A673 (cell line): ENCODE measurements at regions not wholly inside any gene's neighbourhood (a gene's known extent, or its start where the extent isn't known, plus 50 kb on each side); places are given as distances from the start of the nearest gene placed in this dataset.
"Not testable (repeated sequence)": the region's sequence is repeated elsewhere in the genome, so short reads cannot be mapped to it uniquely, and the experiment has no call there.

Source experiments
- BruUV-seq: library from RNA; stranded (reverse); fragments of 400-500 nt; replicated peaks from 2 replicates; lab custom pipeline; 2021; lab: Mats Ljungman, UMichigan
- CTCF ChIA-PET: fragments of 300-600 bp; sonication (Branson Sonifier 250); formaldehyde crosslinking; loops from one replicate; lab custom pipeline; 2022; ENCODE audit warnings: antibody characterized with exemption; lab: Charles Lee
- POLR2A ChIA-PET: fragments of 300-600 bp; sonication (Branson Sonifier 250); formaldehyde crosslinking; loops from one replicate; lab custom pipeline; 2022; ENCODE audit warnings: antibody characterized with exemption; ENCODE audit not compliant: low non-redundant PET; lab: Charles Lee
- DNase-seq: peaks from one replicate; pipeline ENCODE4 v3.0.0-alpha.2; 2015; ENCODE audit warnings: low spot score
- H3K27ac ChIP-seq: fragments of 200-600 bp; sonication (generic); 2 replicates; pipeline ENCODE4 v1.5.1; 2016; ENCODE audit warnings: mixed run types, low read depth, mild to moderate bottlenecking, mixed read lengths, antibody characterized with exemption, low read length; ENCODE audit not compliant: poor library complexity, severe bottlenecking
- H3K27me3 ChIP-seq: fragments of 200-600 bp; sonication (generic); replicated peaks from 2 replicates; pipeline ENCODE4 v1.6.1; 2017; ENCODE audit warnings: mixed run types, low read depth, mild to moderate bottlenecking, mixed read lengths, antibody characterized with exemption, low read length; ENCODE audit not compliant: insufficient read depth, poor library complexity
- H3K36me3 ChIP-seq: fragments of 200-600 bp; sonication (generic); 2 replicates; pipeline ENCODE4 v1.6.1; 2016; ENCODE audit warnings: mixed run types, mild to moderate bottlenecking, mixed read lengths, antibody characterized with exemption, low read length; ENCODE audit not compliant: insufficient read depth, poor library complexity, severe bottlenecking
- H3K4me1 ChIP-seq: fragments of 200-600 bp; sonication (generic); 2 replicates; pipeline ENCODE4 v1.6.1; 2017; ENCODE audit warnings: mixed run types, mild to moderate bottlenecking, mixed read lengths, antibody characterized with exemption, low read length; ENCODE audit not compliant: insufficient read depth, poor library complexity, severe bottlenecking
- H3K4me3 ChIP-seq: fragments of 200-600 bp; sonication (generic); 2 replicates; pipeline ENCODE4 v1.5.1; 2016; ENCODE audit warnings: low read depth, mixed run types, mild to moderate bottlenecking, mixed read lengths, low read length; ENCODE audit not compliant: poor library complexity, severe bottlenecking
- H3K9me3 ChIP-seq: fragments of 200-600 bp; sonication (generic); 2 replicates; pipeline ENCODE4 v1.6.1; 2016; ENCODE audit warnings: mixed run types, low read depth, mild to moderate bottlenecking, mixed read lengths, antibody characterized with exemption, low read length; ENCODE audit not compliant: poor library complexity, severe bottlenecking
- CTCF ChIP-seq: fragments of 300-800, 200-600 bp; sonication (generic); conservative IDR thresholded peaks from 2 replicates; pipeline ENCODE4 v1.5.1; 2017; ENCODE audit warnings: low read depth, mild to moderate bottlenecking, antibody characterized with exemption, low read length, moderate library complexity, mixed read lengths
- EZH2 ChIP-seq: fragments of 200-600 bp; sonication (generic); IDR thresholded peaks from 2 replicates; pipeline ENCODE4 v1.6.1; 2017; ENCODE audit warnings: borderline replicate concordance, low read depth, mild to moderate bottlenecking, mixed read lengths, antibody characterized with exemption, low read length; ENCODE audit not compliant: poor library complexity, severe bottlenecking
- intact Hi-C: fragments of 100-400 bp; cut with micrococcal nuclease; formaldehyde crosslinking; loops from one replicate; pipeline ENCODE4 v1.10.0; 2022; ENCODE audit not compliant: unreplicated experiment

- H3K9me3 ChIP-seq = no peaks in the 10 kb centered on the region
- H3K4me1 ChIP-seq = peaks cover 10% of the 10 kb centered on the region
- H3K27me3 ChIP-seq = no peaks in the 10 kb centered on the region
- ChIA-PET CTCF (no interaction called here), POLR2A (no interaction called here)
- no peak for DNase-seq
- no TSS peak for BruUV-seq
- intact Hi-C loops = no loop called here
- no peak overlapping the region for H3K27ac ChIP-seq
- H3K4me3 ChIP-seq = no peak overlapping the region
- TF ChIP-seq CTCF (no peak), EZH2 (no peak)
- H3K36me3 ChIP-seq = no peaks in the 10 kb centered on the region
Observed at GRCh38 chr2:228771315-228771714, 499.8 kb downstream of the PID1 start.

GRCh38 chr2:228768818-228769217 lies 502.3 kb downstream of the PID1 start:
- TF ChIP-seq EZH2 (no peak), CTCF (no peak)
- no peak overlapping the region for H3K27ac ChIP-seq
- intact Hi-C loops = no loop called here

GRCh38 chr2:228768141-228768540 lies 502.9 kb downstream of the PID1 start:
- H3K9me3 ChIP-seq, intact Hi-C loops, POLR2A ChIA-PET, H3K36me3 ChIP-seq, H3K27ac ChIP-seq, BruUV-seq, H3K27me3 ChIP-seq, H3K4me3 ChIP-seq, CTCF ChIA-PET: not testable (repeated sequence)
- peaks cover 10% of the 10 kb centered on the region for H3K4me1 ChIP-seq
- peak; percentile 46 for DNase-seq

More at GRCh38 chr2:228768818-228769217, 502.3 kb downstream of the PID1 start:
- Histone ChIP-seq H3K36me3 (no peaks in the 10 kb centered on the region), H3K27me3 (no peaks in the 10 kb centered on the region), H3K4me1 (peaks cover 10% of the 10 kb centered on the region), H3K9me3 (no peaks in the 10 kb centered on the region), H3K4me3 (no peak overlapping the region)
- no TSS peak for BruUV-seq
- ChIA-PET POLR2A (no interaction called here), CTCF (no interaction called here)
- DNase-seq = peak; percentile 85

DNA sequence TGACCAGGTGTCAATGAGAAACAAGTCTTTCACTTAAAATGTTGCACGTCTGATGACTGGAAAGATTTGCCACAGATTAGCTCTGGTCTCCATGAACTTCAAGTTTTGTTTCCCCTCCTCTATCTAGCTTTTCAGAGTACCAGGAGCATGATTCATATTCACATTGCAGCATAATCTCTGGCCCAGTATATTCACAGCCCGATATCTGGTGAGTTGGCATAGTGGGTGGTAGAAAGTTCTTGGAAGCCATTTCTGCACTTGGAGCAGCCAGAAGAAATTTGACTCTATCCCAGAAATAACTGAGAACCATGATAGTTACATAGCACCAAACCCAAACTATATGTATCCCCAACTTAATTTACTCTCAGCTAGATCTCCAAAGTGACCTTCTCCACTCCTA lies 503.9 kb downstream of the PID1 start:
- intact Hi-C loops = no loop called here
- no peak for DNase-seq
- no TSS peak for BruUV-seq
- TF ChIP-seq EZH2 = no peak
- no peak for TF ChIP-seq CTCF
- H3K27me3 ChIP-seq = no peaks in the 10 kb centered on the region
- H3K36me3 ChIP-seq = no peaks in the 10 kb centered on the region
- POLR2A ChIA-PET = no interaction called here
- CTCF ChIA-PET = no interaction called here
- no peaks in the 10 kb centered on the region for H3K9me3 ChIP-seq
- peaks cover 10% of the 10 kb centered on the region for H3K4me1 ChIP-seq
- no peak overlapping the region for H3K4me3 ChIP-seq
- no peak overlapping the region for H3K27ac ChIP-seq
